ENCODE measurements at regions not wholly inside any gene's neighbourhood (a gene's known extent, or its start where the extent isn't known, plus 50 kb on each side); places are given as distances from the start of the nearest gene placed in this dataset.
"Not testable (repeated sequence)": the region's sequence is repeated elsewhere in the genome, so short reads cannot be mapped to it uniquely, and the experiment has no call there.

DNA sequence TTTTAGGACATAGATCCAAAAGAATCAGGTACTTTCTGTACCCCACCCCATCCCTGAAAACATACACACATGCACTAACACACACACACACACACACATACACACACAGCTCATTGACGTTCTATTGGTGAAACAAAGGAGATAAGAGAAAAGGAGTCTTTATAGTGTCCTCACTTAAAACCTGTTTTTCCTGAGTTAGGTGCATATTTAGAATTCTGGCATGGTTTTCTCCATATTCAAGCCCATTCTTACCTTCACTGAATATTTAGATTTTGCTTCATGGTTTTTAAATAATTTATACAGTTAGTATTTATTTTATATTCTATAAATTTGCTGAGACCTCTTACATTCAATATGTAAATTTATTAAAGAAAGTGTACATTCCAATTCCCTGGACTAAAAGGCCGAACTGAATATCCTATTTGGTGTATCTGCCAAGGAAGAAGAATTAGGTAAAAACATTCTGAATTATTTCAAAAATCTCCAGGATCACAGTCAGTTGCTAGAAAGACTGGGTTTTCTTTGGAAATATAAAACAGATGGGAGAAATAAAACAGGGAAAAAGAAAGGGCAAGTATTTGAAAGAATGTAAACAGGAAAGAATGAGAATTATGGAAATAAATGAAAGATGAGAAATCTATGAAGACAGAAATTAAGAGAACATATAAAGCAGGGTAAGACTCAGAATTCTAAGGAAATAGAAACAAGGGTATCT lies 556.2 kb downstream of the KCTD12 start:
- no peak for DNase-seq

DNA sequence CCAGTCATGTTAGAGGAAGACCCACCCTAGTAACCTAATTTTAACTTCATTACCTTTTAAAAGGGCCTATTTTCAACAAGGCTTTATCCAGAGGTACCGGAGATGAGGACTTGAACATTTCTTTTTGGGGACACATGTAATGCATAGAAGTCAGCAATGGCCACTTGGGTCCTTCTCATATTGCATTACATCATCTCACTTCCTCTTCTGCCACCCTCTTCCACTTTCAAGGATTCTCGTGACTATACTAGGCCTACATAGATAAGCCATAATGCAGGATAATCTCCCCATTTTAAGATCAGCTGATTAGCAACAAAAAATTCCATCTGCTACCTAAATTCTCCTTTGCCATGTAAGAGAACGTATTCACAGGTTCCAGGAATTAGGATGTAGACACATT lies 557.2 kb downstream of the KCTD12 start:
- no peak for DNase-seq

DNA sequence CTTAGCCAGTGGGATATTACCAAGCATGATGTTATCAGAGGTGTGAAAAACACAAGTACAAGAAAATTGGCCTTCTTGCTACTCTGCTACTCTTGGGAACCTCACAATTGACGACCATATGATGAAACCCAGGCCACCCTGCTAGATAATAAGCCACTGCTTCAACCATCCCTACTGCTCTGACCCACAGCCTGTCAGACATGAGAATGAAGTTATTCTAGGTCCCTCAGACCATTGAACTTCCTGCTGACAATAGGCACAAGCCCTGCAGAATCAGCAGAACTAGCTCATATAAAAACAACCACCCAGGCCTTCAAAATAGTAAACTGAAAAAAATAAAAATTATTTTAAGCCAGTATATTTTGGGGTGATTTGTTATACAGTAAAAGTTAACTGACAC lies 559.9 kb downstream of the KCTD12 start:
- no peak for DNase-seq

DNA sequence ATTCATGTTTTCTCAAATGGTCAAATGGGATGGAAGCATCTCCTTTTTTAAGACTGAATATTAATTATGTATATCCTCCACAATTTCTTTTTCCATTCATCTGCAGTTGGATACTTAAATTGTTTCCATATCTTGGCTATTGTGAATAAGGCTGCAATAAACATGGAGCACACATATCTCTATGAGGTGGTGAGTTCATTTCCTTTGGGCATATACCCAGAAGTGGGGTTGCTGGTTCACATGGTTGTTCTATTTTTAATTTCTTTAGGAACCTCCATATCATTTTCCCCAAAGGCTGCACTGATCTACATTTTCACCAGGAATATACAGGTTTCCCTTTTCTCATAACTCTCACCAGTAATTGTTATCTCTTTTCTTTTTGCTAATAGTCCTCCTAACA lies 566.3 kb downstream of the KCTD12 start:
- no peak for DNase-seq

DNA sequence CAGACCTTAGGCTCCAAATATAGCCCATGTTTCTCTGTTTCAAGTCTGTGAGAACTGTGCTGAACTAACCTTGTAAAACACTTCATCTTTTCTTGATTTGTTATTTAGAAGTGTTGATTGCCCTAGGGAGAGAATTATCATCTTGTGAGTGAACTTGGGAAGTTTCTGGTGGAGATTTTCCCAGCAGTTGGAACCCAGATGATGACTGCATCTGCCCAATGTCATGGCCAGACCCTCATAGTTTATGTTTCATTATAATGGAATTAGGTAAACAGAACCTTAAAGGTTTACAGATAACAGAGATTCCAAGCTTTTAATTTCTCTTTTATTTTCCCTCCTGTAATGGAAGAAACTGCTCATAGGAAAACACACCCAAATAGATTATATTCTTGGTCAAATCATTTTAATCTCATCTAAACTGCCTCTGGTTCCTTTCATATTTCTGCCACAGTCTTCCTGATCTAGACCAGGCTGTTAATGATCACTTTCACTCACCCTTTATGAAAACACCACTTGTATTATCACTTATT lies 569.1 kb downstream of the KCTD12 start:
- no peak for DNase-seq

DNA sequence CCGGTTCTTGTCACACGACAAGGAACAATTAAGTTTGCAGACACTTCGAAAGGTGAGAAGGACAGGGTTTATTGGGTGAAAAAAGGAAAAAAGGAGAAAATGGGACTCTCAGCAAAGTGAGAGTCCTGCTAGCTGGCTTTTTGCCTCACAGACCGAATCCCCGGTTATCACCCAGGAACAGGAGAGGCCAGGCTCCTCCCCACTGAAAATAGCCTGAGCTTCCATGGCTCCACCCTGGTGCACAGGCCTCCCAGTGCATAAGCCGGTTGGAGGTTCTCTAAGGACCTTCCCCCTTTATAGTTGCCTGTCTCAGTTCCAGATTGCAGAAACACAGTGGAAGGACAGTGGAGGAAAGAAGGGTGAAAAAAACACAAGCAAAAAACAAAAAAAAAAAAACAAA lies 571.7 kb downstream of the KCTD12 start:
- no peak for DNase-seq

DNA sequence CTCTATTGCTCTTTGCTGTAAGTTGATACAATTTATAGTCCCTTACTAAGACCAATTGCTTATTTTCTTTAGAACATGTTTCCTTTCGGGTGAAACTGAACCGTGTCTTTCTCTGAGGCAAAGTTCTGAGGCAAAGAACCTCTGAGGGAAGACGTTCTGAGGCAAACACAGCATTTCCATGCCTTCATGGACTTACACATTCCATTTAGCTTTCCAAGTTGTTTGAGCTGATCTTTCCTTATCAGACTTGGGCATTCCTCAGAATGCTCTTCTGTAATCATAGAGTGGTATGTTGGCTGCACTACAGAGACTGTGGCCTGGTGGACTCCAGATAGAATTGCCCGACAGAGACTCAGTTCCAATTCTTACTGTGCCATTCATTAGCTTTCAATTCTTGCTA lies 579.1 kb downstream of the KCTD12 start:
- DNase-seq = no peak

DNA sequence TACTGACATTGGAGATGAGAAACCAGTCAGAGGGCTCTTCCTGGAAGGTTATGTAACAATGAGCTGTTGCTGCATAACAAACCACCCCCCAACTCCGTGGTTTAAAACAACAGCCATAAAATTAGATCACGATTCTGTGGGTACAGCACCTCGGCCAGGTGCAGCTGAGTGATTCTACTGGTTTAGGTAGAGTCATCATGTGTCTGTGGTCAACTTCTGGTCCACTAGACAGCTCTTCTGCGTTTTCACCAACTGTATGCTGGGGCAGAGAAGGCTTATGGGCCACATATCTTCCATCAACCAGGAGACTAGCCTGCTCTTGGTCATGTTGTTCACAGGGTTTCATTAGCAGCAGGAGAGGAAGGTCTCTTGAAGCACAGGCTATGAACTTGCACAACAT lies 585.5 kb downstream of the KCTD12 start:
- DNase-seq = no peak

DNA sequence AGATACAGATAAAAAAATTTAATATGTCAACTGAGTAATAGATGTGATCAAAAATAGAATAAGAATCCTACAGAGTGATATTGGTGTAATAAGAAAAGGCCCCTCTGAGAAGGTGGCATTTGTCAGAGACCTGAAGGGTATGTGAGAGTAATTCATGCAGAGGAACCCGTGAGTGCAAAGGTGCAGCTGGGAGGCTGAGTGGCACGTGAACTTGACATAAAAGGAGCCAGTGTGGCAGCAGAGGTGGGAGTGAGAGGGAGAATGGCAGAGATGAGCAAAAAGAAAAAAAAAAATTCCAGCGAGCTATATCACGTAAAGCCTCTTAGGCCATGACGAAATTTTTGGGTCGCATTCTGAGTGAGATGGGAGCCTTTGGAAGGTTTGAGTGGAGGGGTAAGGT lies 588.9 kb downstream of the KCTD12 start:
- DNase-seq = no peak

DNA sequence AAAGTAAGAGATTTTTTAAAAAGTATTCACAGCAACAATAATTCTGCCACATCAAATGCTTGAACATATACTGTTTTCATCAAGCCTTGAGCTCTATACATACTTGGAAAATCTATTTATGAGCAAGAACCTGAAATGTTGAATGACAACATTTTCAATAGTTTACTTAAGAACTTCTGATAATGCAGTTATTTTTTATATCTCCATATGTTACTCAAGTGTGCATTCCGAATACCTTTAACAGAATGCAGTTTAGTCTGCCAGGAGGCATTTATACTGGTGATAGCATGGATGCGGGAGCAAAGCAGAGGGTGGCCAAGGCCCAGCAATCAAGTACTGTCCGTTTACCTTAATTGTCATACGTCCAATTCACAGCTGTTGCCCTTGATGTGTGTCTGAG lies 589.5 kb downstream of the KCTD12 start:
- DNase-seq = no peak

DNA sequence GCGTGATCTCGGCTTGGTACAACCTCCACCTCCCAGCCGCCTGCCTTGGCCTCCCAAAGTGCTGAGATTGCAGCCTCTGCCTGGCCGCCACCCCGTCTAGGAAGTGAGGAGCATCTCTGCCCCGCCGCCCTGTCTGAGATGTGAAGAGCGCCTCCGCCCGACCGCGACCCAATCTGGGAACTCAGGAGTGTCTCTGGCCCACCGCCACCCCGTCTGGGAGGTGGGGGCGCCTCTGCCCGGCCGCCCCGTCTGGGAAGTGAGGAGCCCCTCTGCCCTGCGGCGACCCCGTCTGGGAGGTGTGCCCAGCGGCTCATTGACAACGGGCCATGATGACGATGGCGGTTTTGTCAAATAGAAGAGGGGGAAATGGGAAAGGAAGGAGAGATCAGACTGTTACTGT lies 591.2 kb downstream of the KCTD12 start:
- not testable (repeated sequence) for DNase-seq

DNA sequence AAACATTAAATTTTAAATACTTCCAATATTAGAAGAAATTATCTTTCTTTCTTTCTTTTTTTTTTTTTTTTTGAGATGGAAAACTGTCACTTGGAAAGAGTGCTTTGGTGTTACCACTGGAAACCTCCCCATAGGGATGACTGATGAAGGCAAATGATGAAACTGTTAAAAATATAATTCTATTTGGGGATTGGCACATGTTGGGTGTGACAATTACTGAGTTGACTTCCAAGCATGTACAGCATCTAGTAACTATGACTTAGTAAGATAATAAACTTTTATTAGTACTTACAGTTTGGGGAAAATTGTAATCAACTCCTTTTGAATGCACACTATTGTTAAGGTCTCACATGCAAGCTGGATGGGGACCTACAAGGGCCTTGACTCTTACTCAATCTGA lies 592.5 kb downstream of the KCTD12 start:
- DNase-seq = no peak

DNA sequence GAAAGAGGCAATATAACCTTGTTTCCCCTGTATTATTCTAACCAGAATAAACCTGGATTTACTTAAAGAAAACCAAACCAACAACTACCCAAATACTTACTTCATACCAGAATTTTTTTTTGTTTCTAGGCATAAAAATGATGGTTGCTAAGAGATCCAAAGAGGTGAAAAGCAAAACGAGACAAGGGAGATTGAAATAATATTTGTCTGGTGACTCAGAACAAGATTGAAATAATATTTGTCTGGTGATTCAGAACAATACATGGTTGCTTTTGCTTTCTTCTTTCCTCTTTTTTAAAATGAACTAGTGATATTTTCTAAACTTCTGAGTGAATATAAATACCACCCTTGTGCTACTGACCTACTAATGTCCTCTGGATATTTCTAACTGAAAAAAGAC lies 592.9 kb downstream of the KCTD12 start:
- no peak for DNase-seq

DNA sequence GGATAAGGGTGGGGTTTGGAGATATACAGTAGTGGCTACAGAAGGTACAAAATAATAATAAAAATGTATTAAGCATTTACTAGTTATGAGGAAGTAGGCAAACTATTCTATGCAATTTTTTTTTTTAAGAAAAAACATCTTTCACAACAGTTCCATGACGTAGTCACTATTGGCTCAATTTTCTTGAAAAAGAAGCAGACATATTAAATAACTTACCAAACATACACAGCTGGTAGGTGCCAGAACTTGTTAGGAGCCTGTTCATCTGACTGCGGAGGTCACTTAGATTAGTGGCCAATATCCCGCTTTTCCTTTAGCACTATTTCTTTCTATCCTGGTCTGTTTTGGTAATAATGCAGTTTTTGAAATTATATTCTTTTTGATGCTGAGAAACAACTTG lies 593.5 kb downstream of the KCTD12 start:
- DNase-seq = no peak

DNA sequence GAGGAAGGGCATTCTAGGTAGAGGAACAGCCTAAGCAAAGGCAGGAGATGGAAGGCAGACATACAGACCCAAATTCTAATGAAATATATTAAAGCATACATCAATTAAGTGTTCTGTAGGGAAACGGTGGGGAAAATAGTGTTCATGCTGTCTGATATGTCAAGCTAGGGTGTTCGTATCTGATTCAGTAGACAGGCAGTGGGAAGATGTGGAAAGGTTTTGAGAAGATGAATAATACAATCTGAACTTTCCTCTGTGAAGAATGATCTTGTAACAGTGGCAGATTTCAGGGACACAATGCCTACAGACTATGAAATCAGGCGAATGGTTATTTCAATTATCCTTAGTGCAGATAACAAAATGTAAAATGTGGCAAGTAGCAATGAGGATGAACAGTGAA lies 594.2 kb downstream of the KCTD12 start:
- DNase-seq = no peak

DNA sequence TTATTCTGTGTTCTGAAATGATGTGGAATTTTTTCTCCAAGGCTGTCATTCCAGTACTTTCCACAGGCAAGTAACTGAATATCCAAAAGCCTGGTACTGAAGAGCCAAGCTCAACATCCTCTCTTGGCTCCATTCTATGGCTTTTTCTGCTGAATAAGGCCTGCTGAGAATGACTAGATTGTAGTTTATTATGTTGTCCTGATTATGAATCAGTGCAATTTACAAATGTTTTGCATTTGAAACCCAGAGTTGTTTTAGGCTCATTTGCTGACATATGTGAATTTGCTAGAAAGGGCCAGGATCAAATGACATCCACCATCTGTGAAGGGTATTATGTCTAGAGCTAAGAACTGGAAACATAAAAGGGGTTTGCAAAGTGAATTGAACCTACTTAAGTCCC lies 596.6 kb downstream of the KCTD12 start:
- DNase-seq = no peak

DNA sequence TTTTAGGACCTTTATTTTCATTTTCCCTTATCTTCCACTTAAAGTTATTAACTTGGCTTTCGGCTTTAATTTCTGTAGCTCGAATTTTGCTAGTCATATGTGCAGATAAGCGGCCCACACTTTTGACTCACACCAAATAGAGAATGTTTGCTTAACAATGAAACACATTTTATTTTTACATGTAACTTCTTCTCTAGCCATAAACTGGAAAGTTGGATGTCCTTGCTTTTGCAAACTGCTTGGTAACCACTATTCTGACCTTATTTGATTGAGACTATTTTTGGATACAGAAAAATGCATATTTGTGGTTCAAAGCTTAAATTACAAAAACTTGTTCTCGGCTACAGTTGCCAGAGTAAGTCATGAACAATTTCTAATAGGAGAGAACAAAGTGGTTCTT lies 600.0 kb downstream of the KCTD12 start:
- DNase-seq = no peak

DNA sequence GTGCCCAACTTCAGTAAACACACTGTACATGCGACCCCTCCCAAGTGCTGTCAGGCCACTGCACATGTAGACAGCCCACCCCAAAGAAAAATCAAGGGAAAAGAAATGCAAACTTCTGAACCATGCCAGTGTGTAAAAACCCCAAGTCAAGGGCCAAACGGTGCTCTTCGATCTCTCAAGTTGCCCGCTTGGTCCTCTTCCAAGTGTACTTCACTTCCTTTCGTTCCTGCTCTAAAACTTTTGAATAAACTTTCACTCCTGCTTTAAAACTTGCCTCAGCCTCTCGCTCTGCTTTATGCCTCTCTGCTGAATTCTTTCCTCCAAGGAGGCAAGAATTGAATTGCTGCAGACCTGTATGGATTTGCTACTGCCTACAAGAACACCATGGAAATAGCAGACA lies 600.7 kb downstream of the KCTD12 start:
- no peak for DNase-seq

DNA sequence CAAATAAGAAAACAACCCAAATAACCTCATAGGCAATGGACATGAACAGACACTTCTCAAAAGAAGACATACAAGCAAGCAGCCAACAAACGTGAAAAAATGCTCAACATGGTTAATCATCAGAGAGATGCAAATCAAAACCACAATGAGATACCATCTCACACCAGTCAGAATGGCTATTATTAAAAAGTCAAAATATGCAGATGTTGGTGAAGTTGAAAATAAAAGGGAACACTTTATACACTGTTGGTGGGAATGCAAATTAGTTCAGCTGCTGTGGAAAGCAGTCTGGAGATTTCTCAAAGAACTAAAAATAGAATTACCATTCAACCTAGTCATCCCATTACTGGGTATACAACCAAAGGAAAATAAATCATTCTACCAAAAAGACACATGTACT lies 606.4 kb downstream of the KCTD12 start:
- DNase-seq = not testable (repeated sequence)

DNA sequence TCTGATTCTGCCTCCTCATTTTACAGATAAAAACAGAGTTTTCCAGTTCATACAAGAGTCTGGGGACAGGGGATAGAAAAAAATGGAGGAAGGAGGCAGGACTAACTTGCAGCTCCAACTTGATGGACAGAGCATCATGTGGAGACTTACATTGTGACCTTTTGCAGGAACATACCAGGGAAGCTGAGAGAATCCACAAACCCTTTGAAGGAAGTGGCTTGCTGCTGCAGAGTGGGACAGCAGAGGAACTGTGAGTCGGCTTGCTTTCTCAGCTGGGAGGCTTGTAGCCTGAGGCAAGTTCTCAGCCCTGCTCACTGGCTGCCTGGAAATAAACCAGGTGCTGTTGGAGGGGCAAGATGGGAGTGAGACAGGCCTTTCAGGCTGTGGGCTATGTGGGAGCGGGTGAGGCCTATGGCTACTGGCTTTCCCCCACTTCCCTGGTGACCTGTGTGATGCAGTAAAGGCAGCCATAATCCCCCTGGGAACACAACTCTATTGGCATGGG lies 614.4 kb downstream of the KCTD12 start:
- no peak for DNase-seq

DNA sequence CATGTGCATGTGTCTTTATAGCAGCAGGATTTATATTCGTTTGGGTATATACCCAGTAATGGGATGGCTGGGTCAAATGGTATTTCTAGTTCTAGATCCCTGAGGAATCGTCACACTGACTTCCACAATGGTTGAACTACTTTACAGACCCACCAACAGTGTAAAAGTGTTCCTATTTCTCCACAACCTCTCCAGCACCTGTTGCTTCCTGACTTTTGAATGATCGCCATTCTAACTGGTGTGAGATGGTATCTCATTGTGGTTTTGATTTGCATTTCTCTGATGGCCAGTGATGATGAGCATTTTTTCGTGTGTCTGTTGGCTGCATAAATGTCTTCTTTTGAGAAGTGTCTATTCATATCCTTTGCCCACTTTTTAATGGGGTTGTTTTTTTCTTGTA lies 617.9 kb downstream of the KCTD12 start:
- not testable (repeated sequence) for DNase-seq

DNA sequence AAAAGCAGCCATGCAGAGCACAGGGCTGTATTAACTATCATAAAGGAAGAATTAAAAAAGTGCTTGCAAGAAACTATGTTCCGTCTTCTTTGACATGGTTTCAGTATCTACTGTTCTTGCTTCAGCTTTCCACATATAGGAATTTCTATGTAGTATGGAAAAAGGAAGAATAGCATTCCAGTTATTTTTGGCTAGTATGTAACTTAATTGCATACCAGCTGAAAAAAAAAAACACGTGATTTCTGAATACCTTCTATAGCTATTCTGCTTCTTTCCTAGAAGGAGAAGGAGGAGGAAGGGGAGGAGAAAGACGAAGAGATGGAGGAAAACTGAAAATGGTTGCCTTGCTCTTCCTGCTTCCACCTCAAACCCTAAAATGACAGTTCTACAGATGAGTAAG lies 619.0 kb downstream of the KCTD12 start:
- no peak for DNase-seq

DNA sequence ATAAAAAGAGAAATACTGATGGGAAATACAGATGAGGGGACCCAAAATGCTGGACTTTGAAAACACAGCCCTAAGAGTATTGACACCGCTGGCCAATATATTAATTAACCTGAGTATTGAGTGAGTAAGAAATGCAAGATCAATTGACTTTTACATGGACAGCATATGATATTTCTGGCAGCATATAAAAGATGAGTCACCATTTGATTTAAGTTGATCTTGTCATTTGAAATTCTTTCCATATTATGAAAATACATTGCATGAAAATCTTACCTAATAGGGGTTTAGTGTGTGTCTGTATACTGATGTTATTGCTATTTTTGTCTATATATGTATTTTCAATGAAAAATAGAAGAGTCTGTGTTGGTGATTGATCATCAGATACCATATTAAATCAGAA lies 619.6 kb downstream of the KCTD12 start:
- DNase-seq = no peak

DNA sequence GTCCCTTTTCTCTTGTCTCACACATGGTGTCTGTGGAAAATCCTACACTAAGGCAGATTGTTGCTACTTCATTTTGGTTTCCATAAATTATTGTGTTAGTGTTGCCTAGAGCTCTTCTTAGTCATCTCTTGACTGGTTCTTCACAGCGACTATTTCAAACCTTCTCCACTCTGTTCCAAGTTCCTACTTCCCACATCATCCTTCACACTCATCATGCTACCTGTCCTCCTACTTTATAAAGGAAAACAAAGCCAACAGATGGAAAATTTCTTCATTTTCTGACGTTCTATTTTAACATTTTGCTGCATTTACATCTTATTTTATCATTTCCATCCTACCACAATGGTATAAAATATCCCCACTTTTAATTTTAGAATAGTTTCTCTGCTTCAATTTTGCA lies 614.1 kb downstream of the LMO7 start:
- no peak for DNase-seq

DNA sequence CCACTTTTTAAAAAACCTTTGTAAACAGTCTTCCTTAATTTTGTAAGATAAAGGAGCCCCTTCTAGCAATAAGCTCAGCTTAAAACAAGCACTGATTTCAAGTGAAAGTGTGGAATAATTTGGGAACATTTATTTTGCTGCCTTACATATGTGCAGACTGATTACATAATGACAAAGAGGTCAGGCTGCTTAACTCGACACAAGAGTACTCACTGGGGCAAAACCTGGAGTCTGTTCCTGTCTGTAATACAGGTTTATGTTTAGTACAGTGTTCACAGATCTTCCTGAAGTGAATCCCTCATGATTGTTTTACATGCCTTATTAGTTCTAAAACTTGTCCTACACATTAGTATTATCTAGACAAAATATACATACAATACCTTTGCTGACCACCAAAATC lies 609.8 kb downstream of the LMO7 start:
- DNase-seq = no peak

Measured in NCI-H2029 (cell line).